HEK293 (cell line): ENCODE measurements at regions not wholly inside any gene's neighbourhood (a gene's known extent, or its start where the extent isn't known, plus 50 kb on each side); places are given as distances from the start of the nearest gene placed in this dataset.

Experiments
- CTCF ChIA-PET: fragments of 350-600 bp; formaldehyde crosslinking; extraction: SDS; loops from one replicate; lab custom pipeline; 2021; ENCODE audit warnings: antibody characterized with exemption; lab: Yijun Ruan, JAX
- POLR2A ChIA-PET: fragments of 300-600 bp; formaldehyde crosslinking; extraction: SDS; loops from one replicate; lab custom pipeline; 2020; ENCODE audit warnings: antibody characterized with exemption, inconsistent platforms; lab: Yijun Ruan, JAX
- H3K27ac ChIP-seq: fragments of 200-500 bp; sonication (Bioruptor generic); 2 replicates; pipeline ENCODE4 v1.5.1; 2014; ENCODE audit warnings: low read depth, low read length, control low read depth, inconsistent platforms; ENCODE audit errors: extremely low read depth
- H3K36me3 ChIP-seq, 2 experiments: fragments of 200-500 bp in 1 of 2; sonication (Bioruptor generic) in 1 of 2; 1 replicate in 1 of 2; 2 replicates in 1 of 2; pipeline ENCODE4 v1.5.1; 2014 to 2017; ENCODE audit warnings: inconsistent platforms in 2 of 2, low read length in 2 of 2; ENCODE audit not compliant: control insufficient read depth in 2 of 2, insufficient read depth in 1 of 2
- H3K4me1 ChIP-seq: fragments of 200-500 bp; sonication (Bioruptor generic); 2 replicates; pipeline ENCODE4 v1.5.1; 2014; ENCODE audit warnings: mild to moderate bottlenecking, low read length, inconsistent platforms; ENCODE audit not compliant: control insufficient read depth, insufficient read depth
- H3K4me3 ChIP-seq: 2 replicates; pipeline ENCODE4 v1.5.1; 2011; ENCODE audit warnings: low read depth, mild to moderate bottlenecking, control low read depth, low read length, moderate library complexity
- H3K9me3 ChIP-seq: fragments of 200-500 bp; sonication (Bioruptor generic); 2 replicates; pipeline ENCODE4 v1.5.1; 2014; ENCODE audit warnings: low read depth, low read length, inconsistent platforms; ENCODE audit not compliant: control insufficient read depth, insufficient read depth
- BCL11B ChIP-seq: fragments of 450-650 bp; formaldehyde crosslinking; IDR thresholded peaks from 2 replicates; pipeline ENCODE4 v1.5.1; 2016; ENCODE audit warnings: low read depth, missing biosample characterization, missing genetic modification characterization
- GLI2 ChIP-seq: fragments of 450-650 bp; formaldehyde crosslinking; IDR thresholded peaks from 2 replicates; pipeline ENCODE4; 2017; ENCODE audit warnings: missing biosample characterization, missing genetic modification characterization, low read depth, borderline replicate concordance
- IKZF3 ChIP-seq: fragments of 450-650 bp; IDR thresholded peaks from 2 replicates; pipeline ENCODE4 v1.5.0; 2018; ENCODE audit warnings: missing biosample characterization, mild to moderate bottlenecking, missing genetic modification characterization, moderate library complexity
- KLF17 ChIP-seq: fragments of 450-650 bp; formaldehyde crosslinking; IDR thresholded peaks from 2 replicates; pipeline ENCODE4 v1.5.1; 2016; ENCODE audit warnings: missing biosample characterization, missing genetic modification characterization
- KLF7 ChIP-seq: fragments of 450-650 bp; formaldehyde crosslinking; IDR thresholded peaks from 2 replicates; pipeline ENCODE4 v1.5.1; 2016; ENCODE audit warnings: missing biosample characterization, missing genetic modification characterization, borderline replicate concordance
- KLF9 ChIP-seq: fragments of 450-650 bp; formaldehyde crosslinking; IDR thresholded peaks from 2 replicates; pipeline ENCODE4 v1.5.1; 2016; ENCODE audit warnings: missing biosample characterization, missing genetic modification characterization, low read depth
- PATZ1 ChIP-seq: fragments of 450-650 bp; formaldehyde crosslinking; IDR thresholded peaks from 2 replicates; pipeline ENCODE4 v1.5.1; 2016; ENCODE audit warnings: missing biosample characterization, missing genetic modification characterization
- PBX3 ChIP-seq: sonication (generic); formaldehyde crosslinking; IDR thresholded peaks from 2 replicates; pipeline ENCODE4 v1.8.1; 2022; ENCODE audit warnings: mild to moderate bottlenecking, moderate library complexity, missing genetic modification reagents
- TRIM28 ChIP-seq: IDR thresholded peaks from 2 replicates; pipeline ENCODE4 v1.6.1; 2011; ENCODE audit warnings: low read length, control low read depth, borderline replicate concordance
- ZBTB49 ChIP-seq: fragments of 450-650 bp; formaldehyde crosslinking; IDR thresholded peaks from 2 replicates; pipeline ENCODE4 v1.5.1; 2016; ENCODE audit warnings: missing biosample characterization, missing genetic modification characterization, low read depth
- ZEB2 ChIP-seq: fragments of 450-650 bp; formaldehyde crosslinking; IDR thresholded peaks from 2 replicates; pipeline ENCODE4 v1.5.1; 2016; ENCODE audit warnings: missing biosample characterization, missing genetic modification characterization
- ZIC2 ChIP-seq: fragments of 450-650 bp; formaldehyde crosslinking; IDR thresholded peaks from 2 replicates; pipeline ENCODE4 v1.5.1; 2016; ENCODE audit warnings: missing biosample characterization, missing genetic modification characterization
- ZNF10 ChIP-seq: fragments of 450-650 bp; formaldehyde crosslinking; IDR thresholded peaks from 2 replicates; pipeline ENCODE4 v1.5.1; 2017; ENCODE audit warnings: missing biosample characterization, missing genetic modification characterization
- ZNF121 ChIP-seq: fragments of 450-650 bp; formaldehyde crosslinking; IDR thresholded peaks from 2 replicates; pipeline ENCODE4 v1.5.1; 2016; ENCODE audit warnings: missing biosample characterization, missing genetic modification characterization
- ZNF133 ChIP-seq: fragments of 450-650 bp; formaldehyde crosslinking; IDR thresholded peaks from 2 replicates; pipeline ENCODE4 v1.5.1; 2016; ENCODE audit warnings: missing biosample characterization, missing genetic modification characterization
- ZNF292 ChIP-seq: fragments of 450-650 bp; formaldehyde crosslinking; IDR thresholded peaks from 2 replicates; pipeline ENCODE4 v1.5.1; 2016; ENCODE audit warnings: low read depth, missing biosample characterization, missing genetic modification characterization, borderline replicate concordance
- ZNF311 ChIP-seq: fragments of 450-650 bp; formaldehyde crosslinking; IDR thresholded peaks from 2 replicates; pipeline ENCODE4 v1.5.1; 2017; ENCODE audit warnings: missing biosample characterization, missing genetic modification characterization, borderline replicate concordance
- ZNF362 ChIP-seq: fragments of 450-650 bp; formaldehyde crosslinking; IDR thresholded peaks from 2 replicates; pipeline ENCODE4 v1.5.1; 2016; ENCODE audit warnings: missing biosample characterization, missing genetic modification characterization
- ZNF391 ChIP-seq: fragments of 450-650 bp; formaldehyde crosslinking; IDR thresholded peaks from 2 replicates; pipeline ENCODE4 v1.5.1; 2016; ENCODE audit warnings: low read depth, missing biosample characterization, missing genetic modification characterization, borderline replicate concordance
- ZNF398 ChIP-seq: fragments of 450-650 bp; formaldehyde crosslinking; IDR thresholded peaks from 2 replicates; pipeline ENCODE4 v1.5.1; 2017; ENCODE audit warnings: missing biosample characterization, missing genetic modification characterization
- ZNF530 ChIP-seq: fragments of 450-650 bp; formaldehyde crosslinking; IDR thresholded peaks from 2 replicates; pipeline ENCODE4 v1.5.1; 2016; ENCODE audit warnings: low read depth, missing biosample characterization, missing genetic modification characterization
- ZNF548 ChIP-seq: fragments of 450-650 bp; formaldehyde crosslinking; IDR thresholded peaks from 2 replicates; pipeline ENCODE4 v1.5.1; 2016; ENCODE audit warnings: missing biosample characterization, missing genetic modification characterization
- ZNF549 ChIP-seq: fragments of 450-650 bp; IDR thresholded peaks from 2 replicates; pipeline ENCODE4 v1.5.1; 2018; ENCODE audit warnings: missing biosample characterization, missing genetic modification characterization, mild to moderate bottlenecking, inconsistent platforms, moderate library complexity
- ZNF626 ChIP-seq: fragments of 450-650 bp; sonication (Bioruptor Pico); formaldehyde crosslinking; IDR thresholded peaks from 2 replicates; pipeline ENCODE4 v1.5.1; 2018; ENCODE audit warnings: missing biosample characterization, missing genetic modification characterization, inconsistent platforms
- ZNF629 ChIP-seq: fragments of 450-650 bp; formaldehyde crosslinking; IDR thresholded peaks from 2 replicates; pipeline ENCODE4 v1.5.1; 2017; ENCODE audit warnings: missing biosample characterization, missing genetic modification characterization
- ZNF664 ChIP-seq: fragments of 450-650 bp; formaldehyde crosslinking; IDR thresholded peaks from 2 replicates; pipeline ENCODE4 v1.5.1; 2016; ENCODE audit warnings: missing biosample characterization, missing genetic modification characterization
- ZXDB ChIP-seq: fragments of 450-650 bp; formaldehyde crosslinking; IDR thresholded peaks from 2 replicates; pipeline ENCODE4 v1.5.1; 2016; ENCODE audit warnings: missing biosample characterization, missing genetic modification characterization

GRCh38 chr12:115101520-115101919 lies 417.5 kb upstream of the TBX3 start (continued):
- TF ChIP-seq ZNF664 (tag by site-specific recombination) (no peak), ZNF362 (no peak), ZNF391 (tag by site-specific recombination) (no peak), PBX3 (CRISPR knock-in tag) (no peak), ZNF549 (tag by site-specific recombination) (no peak), ZBTB49 (tag by site-specific recombination) (no peak), ZNF548 (tag by site-specific recombination) (no peak), ZXDB (tag by site-specific recombination) (no peak), ZNF626 (tag by site-specific recombination) (no peak)

- ChIA-PET CTCF (interaction anchor here (1.0 kb wide), 1 partner anchor 36 kb away, joined by 4 read pairs; no protein-coding TSS in a partner anchor), POLR2A (no interaction called here)
Measured at GRCh38 chr12:115097416-115097815, 413.4 kb upstream of the TBX3 start.

GRCh38 chr12:115096588-115097397 lies 412.8 kb upstream of the TBX3 start:
- H3K4me3 ChIP-seq: no peak overlapping the region
- no peaks in the 10 kb centered on the region for H3K36me3 ChIP-seq
- CTCF ChIA-PET: interaction anchor here (0.6 kb wide), 1 partner anchor 465 kb away, joined by 3 read pairs; no protein-coding TSS in a partner anchor
- H3K27ac ChIP-seq: no peak overlapping the region
- H3K4me1 ChIP-seq: no peaks in the 10 kb centered on the region
- no peaks in the 10 kb centered on the region for H3K9me3 ChIP-seq
- POLR2A ChIA-PET: no interaction called here
- TF ChIP-seq ZNF398 (tag by site-specific recombination): no peak
- TF ChIP-seq IKZF3 (tag by site-specific recombination): no peak
- no peak for TF ChIP-seq KLF17 (tag by site-specific recombination)
- no peak for TF ChIP-seq PATZ1 (tag by site-specific recombination)
- TF ChIP-seq ZNF133 (tag by site-specific recombination): no peak
- no peak for TF ChIP-seq KLF9 (tag by site-specific recombination)
- no peak for TF ChIP-seq ZNF629
- TF ChIP-seq TRIM28: no peak
- TF ChIP-seq KLF7: no peak
- TF ChIP-seq ZNF10 (tag by site-specific recombination): no peak
- no peak for TF ChIP-seq GLI2 (tag by site-specific recombination)

More at GRCh38 chr12:115097416-115097815, 413.4 kb upstream of the TBX3 start:
- H3K9me3 ChIP-seq: no peaks in the 10 kb centered on the region
- no peak overlapping the region for H3K27ac ChIP-seq
- no peak overlapping the region for H3K4me3 ChIP-seq
- H3K4me1 ChIP-seq: no peaks in the 10 kb centered on the region
- H3K36me3 ChIP-seq: no peaks in the 10 kb centered on the region
- TF ChIP-seq ZNF664 (tag by site-specific recombination) (no peak), ZIC2 (tag by site-specific recombination) (no peak), BCL11B (tag by site-specific recombination) (no peak), ZNF311 (no peak), ZNF530 (tag by site-specific recombination) (no peak), ZEB2 (tag by site-specific recombination) (no peak), ZNF121 (no peak), ZNF292 (no peak)
